ENCODE measurements at regions not wholly inside any gene's neighbourhood (a gene's known extent, or its start where the extent isn't known, plus 50 kb on each side); places are given as distances from the start of the nearest gene placed in this dataset.

GRCh38 chr7:130896898-130897514, 163.0 kb upstream of the KLF14 start:
- H3K36me3 ChIP-seq = peaks cover 27 to 92% (median 82%) of the 10 kb centered on the region in 11 experiments; a peak in 21 of 22 replicates
- no peak for TF ChIP-seq Cebpa-rat (IDR thresholded peaks at IDR 0.05)
- peak overlapping the region in 3 of 11 experiments; percentile 12 to 21 (median 17); a peak in 4 of 22 replicates for H3K9ac ChIP-seq
- peaks cover 79 to 91% (median 85%) of the 10 kb centered on the region in 10 experiments for H3K4me1 ChIP-seq
- peak overlapping the region in 6 of 11 experiments; percentile 17 to 38 (median 22); a peak in 3 of 22 replicates for H3K27ac ChIP-seq
- H3K27me3 ChIP-seq = no peaks in the 10 kb centered on the region
- H3K9me3 ChIP-seq (replicated peaks in 1 of 11) = no peaks in the 10 kb centered on the region
- peak overlapping the region; percentile 51 to 77 (median 71); a peak in 20 of 22 replicates for H3K4me2 ChIP-seq
- H4K20me1 ChIP-seq = peaks cover 93 to 98% (median 97%) of the 10 kb centered on the region in 11 experiments
- no peak overlapping the region for H3K4me3 ChIP-seq

- Histone ChIP-seq H3K9ac (peak overlapping the region in 8 of 11 experiments; percentile 2 to 43 (median 29); a peak in 8 of 22 replicates), H3K4me1 (peaks cover 86 to 98% (median 93%) of the 10 kb centered on the region in 10 experiments), H3K27me3 (no peaks in the 10 kb centered on the region), H3K36me3 (peaks cover 30 to 94% (median 85%) of the 10 kb centered on the region in 11 experiments; a peak in 21 of 22 replicates), H3K4me2 (peak overlapping the region; percentile 51 to 77 (median 71)), H3K4me3 (no peak overlapping the region), H3K27ac (peak overlapping the region in 9 of 11 experiments; percentile 17 to 46 (median 23); a peak in 11 of 22 replicates), H3K9me3 (replicated peaks in 1 of 11) (no peaks in the 10 kb centered on the region), H4K20me1 (peaks cover 95 to 100% (median 100%) of the 10 kb centered on the region in 11 experiments)
- no peak for TF ChIP-seq Cebpa-rat (IDR thresholded peaks at IDR 0.05)
Measured at GRCh38 chr7:130897515-130898419, 163.8 kb upstream of the KLF14 start.

GRCh38 chr7:130899071-130899560, 165.1 kb upstream of the KLF14 start:
- no peak overlapping the region for H3K4me3 ChIP-seq
- H3K4me2 ChIP-seq = peak overlapping the region; percentile 51 to 77 (median 71)
- no peak for TF ChIP-seq Cebpa-rat (IDR thresholded peaks at IDR 0.05)
- H4K20me1 ChIP-seq = peaks cover 93 to 100% (median 100%) of the 10 kb centered on the region in 11 experiments
- no peaks in the 10 kb centered on the region for H3K27me3 ChIP-seq
- peaks cover 40 to 98% (median 90%) of the 10 kb centered on the region in 11 experiments; a peak in 21 of 22 replicates for H3K36me3 ChIP-seq
- H3K4me1 ChIP-seq = peaks cover 81 to 100% (median 91%) of the 10 kb centered on the region in 10 experiments
- no peaks in the 10 kb centered on the region for H3K9me3 ChIP-seq (replicated peaks in 1 of 11)
- peak overlapping the region in 6 of 11 experiments; percentile 3 to 43 (median 22); a peak in 5 of 22 replicates for H3K9ac ChIP-seq
- peak overlapping the region in 4 of 11 experiments; percentile 22 to 46 (median 24); a peak in 7 of 22 replicates for H3K27ac ChIP-seq

GRCh38 chr7:130899638-130900401, 165.8 kb upstream of the KLF14 start:
- H3K27ac ChIP-seq = no peak overlapping the region; a peak in 1 of 22 replicates
- peak overlapping the region in 3 of 11 experiments; percentile 7 to 47 (median 20); a peak in 3 of 22 replicates for H3K9ac ChIP-seq

GRCh38 chr7:130900471-130901076, 166.6 kb upstream of the KLF14 start:
- Histone ChIP-seq H3K9me3 (replicated peaks in 1 of 11) (no peaks in the 10 kb centered on the region), H3K4me2 (peak overlapping the region; percentile 51 to 77 (median 71)), H3K4me1 (peaks cover 76 to 100% (median 92%) of the 10 kb centered on the region in 10 experiments), H3K36me3 (peaks cover 39 to 98% (median 90%) of the 10 kb centered on the region in 11 experiments; a peak in 21 of 22 replicates), H3K27ac (no peak overlapping the region; a peak in 2 of 22 replicates), H3K4me3 (0 out of 20 replicates have a peak overlapping the region, but pooled peaks of 1 of the 10 experiments have one; percentile 10), H4K20me1 (peaks cover 92 to 100% (median 100%) of the 10 kb centered on the region in 11 experiments), H3K9ac (peak overlapping the region in 1 of 11 experiments; percentile 7; a peak in 1 of 22 replicates), H3K27me3 (no peaks in the 10 kb centered on the region)
- TF ChIP-seq Cebpa-rat (IDR thresholded peaks at IDR 0.05) = no peak

More at GRCh38 chr7:130899638-130900401, 165.8 kb upstream of the KLF14 start:
- Histone ChIP-seq H3K36me3 (peaks cover 45 to 98% (median 90%) of the 10 kb centered on the region in 11 experiments; a peak in 21 of 22 replicates), H3K4me1 (peaks cover 76 to 100% (median 88%) of the 10 kb centered on the region in 10 experiments), H3K4me3 (0 out of 20 replicates have a peak overlapping the region, but pooled peaks of 1 of the 10 experiments have one; percentile 10), H3K27me3 (no peaks in the 10 kb centered on the region), H4K20me1 (peaks cover 93 to 100% (median 100%) of the 10 kb centered on the region in 11 experiments), H3K4me2 (peak overlapping the region; percentile 51 to 77 (median 71)), H3K9me3 (replicated peaks in 1 of 11) (no peaks in the 10 kb centered on the region)
- TF ChIP-seq Cebpa-rat (IDR thresholded peaks at IDR 0.05) = no peak

GRCh38 chr7:130901209-130901783, 167.3 kb upstream of the KLF14 start:
- Histone ChIP-seq H3K27me3 (no peaks in the 10 kb centered on the region), H3K9ac (peak overlapping the region in 1 of 11 experiments; percentile 19; a peak in 1 of 22 replicates), H3K27ac (no peak overlapping the region), H3K4me3 (no peak overlapping the region), H4K20me1 (peaks cover 90 to 100% (median 100%) of the 10 kb centered on the region in 11 experiments), H3K4me2 (peak overlapping the region; percentile 51 to 77 (median 71); a peak in 20 of 22 replicates), H3K4me1 (peaks cover 77 to 99% (median 92%) of the 10 kb centered on the region in 10 experiments), H3K36me3 (peaks cover 37 to 98% (median 90%) of the 10 kb centered on the region in 11 experiments; a peak in 21 of 22 replicates), H3K9me3 (replicated peaks in 1 of 11) (no peaks in the 10 kb centered on the region)
- no peak for TF ChIP-seq Cebpa-rat (IDR thresholded peaks at IDR 0.05)

GRCh38 chr7:130902755-130903357, 168.8 kb upstream of the KLF14 start:
- Histone ChIP-seq H3K36me3 (peaks cover 34 to 100% (median 88%) of the 10 kb centered on the region in 11 experiments; a peak in 21 of 22 replicates), H4K20me1 (peaks cover 79 to 100% (median 100%) of the 10 kb centered on the region in 11 experiments), H3K27ac (0 out of 22 replicates have a peak overlapping the region, but pooled peaks of 1 of the 11 experiments have one; percentile 11), H3K4me2 (peak overlapping the region in 9 of 11 experiments; percentile 1 to 77 (median 71); a peak in 16 of 22 replicates), H3K9me3 (replicated peaks in 1 of 11) (no peaks in the 10 kb centered on the region), H3K27me3 (no peaks in the 10 kb centered on the region), H3K4me1 (peaks cover 62 to 92% (median 83%) of the 10 kb centered on the region in 10 experiments), H3K4me3 (no peak overlapping the region), H3K9ac (no peak overlapping the region)
- TF ChIP-seq Cebpa-rat (IDR thresholded peaks at IDR 0.05) = no peak

Measured in BLaER1 treated with 17β-estradiol and CSF1 and Interleukin-3, amounts not matched to agents 10 nM and 100 nM (cell line).